Embryonic facial prominence (tissue), 1 donor: ENCODE measurements at regions not wholly inside any gene's neighbourhood (a gene's known extent, or its start where the extent isn't known, plus 50 kb on each side); places are given as distances from the start of the nearest gene placed in this dataset.

ENCODE experiments used
- DNase-seq: peaks from one replicate; pipeline ENCODE4 v3.0.0-alpha.2; 2016; ENCODE audit errors: extremely low spot score

DNA sequence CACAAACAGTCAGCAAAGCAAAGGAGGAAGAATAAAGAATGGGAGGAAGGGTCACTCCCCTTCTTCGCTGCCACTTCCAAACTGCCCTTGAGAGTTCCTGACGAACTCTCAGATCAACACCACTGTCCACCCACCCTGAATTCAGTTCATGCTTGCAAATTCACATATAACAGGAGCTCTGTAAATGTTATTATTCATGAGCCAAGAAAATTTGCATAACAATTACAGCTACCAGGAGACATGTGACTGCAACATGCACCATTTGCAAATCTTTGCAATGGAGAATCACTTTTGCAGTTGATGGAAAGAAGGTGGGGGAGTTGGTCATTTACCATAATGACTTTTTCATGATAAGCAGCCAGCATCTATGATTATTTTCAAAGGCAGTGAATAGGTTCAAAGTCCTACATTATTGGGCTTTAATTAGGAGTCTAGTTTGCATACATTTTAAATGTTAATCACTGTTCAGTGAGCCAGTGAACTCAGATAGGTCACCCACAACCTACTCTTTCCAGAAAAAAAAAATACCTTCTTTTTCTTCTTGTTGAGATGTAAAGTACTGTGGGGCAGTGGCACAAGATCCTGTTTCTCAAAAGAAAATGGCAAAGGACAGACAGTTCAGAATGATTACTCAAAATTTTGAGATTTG is 149.7 kb downstream of the CAAP1 start:
- no peak for DNase-seq

DNA sequence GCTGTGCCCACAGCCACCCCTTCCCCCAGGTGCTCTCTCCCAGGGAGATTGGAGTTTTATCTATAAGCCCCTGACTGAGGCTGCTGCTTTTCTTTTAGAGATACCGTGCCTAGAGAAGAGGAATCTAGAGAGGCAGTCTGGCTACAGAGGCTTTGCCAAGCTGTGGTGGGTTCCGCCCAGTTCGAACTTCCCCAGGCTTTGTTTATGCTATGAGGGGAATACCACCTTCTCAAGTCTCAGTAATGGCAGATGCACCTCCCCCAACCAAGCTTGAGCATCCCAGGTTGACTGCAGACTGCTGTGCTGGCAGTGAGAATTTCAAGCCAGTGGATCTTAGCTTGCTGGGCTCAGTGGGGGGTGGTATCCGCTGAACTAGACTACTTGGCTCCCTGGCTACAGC is 157.4 kb downstream of the CAAP1 start:
- no peak for DNase-seq

DNA sequence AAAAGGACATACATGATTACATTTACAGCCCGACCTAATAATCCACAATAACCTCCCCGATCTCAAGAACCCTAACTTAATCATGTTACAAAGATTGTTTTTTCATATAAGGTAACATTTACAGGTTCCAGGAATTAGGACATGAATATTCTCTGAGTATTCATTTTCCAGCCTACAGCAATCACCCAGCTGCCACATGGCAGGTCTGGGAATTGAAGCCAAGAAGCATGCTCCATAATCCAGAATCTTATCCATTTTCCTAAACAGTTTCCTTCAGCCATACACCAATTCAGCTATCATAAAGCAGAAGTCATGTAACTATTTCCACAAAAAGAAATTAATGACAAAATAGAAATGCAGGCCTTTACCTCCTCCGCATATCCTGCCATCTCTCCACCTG is 163.4 kb downstream of the CAAP1 start:
- no peak for DNase-seq

DNA sequence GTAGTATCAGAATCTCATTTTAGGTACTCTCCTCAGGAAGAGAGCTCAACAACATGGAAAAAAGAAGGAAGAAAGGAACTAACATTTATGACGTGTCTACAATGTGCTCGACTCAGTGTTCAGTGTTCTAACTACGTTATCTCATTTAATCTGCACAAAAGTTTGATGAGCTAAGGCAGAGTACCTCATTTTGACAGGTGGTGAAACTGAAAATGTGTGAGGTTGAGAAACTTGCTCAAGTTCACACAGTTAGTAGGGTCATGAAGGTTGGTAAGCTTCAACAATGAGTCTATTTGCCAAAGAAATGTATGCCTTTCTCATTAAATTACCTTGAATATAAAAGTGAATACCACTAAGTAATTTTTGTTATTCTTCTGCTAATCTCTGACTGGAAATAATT is 165.1 kb downstream of the CAAP1 start:
- no peak for DNase-seq

DNA sequence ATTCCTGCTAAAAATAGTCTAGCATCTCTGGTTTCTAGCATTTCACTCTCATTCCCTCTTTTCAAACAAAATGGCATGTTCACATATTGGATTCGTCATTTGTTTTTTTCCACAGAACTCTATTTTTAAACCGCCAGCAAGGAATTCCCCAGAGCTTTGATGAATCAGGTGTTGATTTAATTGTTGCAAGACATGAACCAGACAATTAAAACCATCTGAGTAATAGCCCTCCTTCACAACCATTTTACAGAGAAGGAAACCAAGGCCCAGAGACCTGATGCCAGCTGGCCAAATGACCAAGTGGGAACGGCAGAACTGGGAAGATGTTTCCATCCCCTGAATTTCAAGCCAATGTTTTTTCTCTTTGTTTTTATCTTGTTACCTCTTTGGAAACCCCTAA is 167.0 kb downstream of the CAAP1 start:
- no peak for DNase-seq

DNA sequence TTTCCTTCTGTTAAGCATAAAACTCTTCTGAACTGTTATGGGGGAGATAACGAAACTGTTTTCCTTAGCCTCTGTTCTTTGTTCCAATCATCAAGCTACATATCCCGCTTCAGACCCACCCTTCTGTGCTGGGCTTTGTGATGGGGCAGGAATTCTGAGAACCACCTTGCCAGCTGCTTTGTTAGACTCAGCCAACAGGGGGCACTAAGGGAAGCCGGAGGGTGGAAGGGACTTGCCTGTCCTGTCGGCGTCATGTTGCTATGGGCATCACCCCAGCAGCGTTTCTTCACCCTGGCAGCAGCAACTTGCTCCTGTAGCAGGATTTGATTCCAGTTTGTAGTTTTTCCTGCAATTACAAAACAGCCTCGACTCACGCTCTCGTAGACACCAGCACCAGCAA is 169.1 kb downstream of the CAAP1 start:
- DNase-seq, result no peak

GRCh38 chr9:26722755-26723154 is 169.8 kb downstream of the CAAP1 start:
- no peak for DNase-seq

DNA sequence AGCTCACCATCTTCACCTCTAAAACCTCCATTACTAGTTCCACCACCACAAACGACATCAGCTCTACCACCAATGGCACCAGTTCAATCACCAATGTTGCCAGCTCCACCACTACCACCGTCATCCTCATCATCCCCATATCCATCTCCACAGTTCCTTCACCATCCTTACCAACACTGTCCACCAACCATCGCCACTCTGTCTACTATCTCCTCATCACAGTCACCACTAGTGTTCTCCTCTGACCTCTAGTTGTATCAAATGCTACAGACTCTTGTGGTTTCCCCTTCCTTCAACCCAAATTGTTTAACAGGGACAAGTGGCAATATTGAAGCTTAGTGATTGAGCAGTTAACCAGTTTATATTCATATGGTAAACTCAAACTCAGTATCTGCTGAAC is 182.6 kb downstream of the CAAP1 start:
- DNase-seq, result no peak

DNA sequence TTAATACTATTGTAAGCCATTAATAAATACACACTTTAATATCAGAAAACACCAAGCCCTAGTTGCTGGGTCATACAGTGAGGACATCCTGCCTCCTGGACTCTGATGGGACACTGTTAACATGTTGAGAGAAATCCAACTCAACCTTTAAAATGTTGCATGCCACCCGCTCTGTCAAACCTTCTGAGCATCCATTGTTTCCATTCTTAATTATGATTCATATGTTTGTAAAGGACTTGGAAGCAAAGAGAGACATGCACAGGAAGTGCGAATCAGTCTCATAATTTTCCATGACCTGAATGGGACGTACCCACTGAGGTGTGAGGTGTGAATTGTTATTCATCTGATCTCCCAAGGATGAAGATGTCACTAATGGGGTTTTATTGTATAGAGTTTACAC is 186.4 kb downstream of the CAAP1 start:
- DNase-seq, result no peak

DNA sequence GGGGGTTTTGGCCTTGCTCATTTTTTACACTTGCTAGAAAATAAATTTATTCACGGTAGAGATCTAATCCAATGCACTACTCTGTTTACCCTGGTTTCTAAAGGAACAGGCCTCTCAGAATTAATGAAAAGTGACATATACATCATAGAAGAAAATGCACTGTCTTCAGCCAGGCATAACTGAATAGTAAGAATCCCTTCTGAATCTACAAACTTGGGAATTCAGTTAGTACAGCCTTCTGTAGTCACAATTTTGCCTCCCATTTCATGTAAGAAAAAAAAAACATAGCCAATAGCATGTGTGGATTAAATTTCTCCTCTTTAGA is 197.3 kb downstream of the CAAP1 start:
- no peak for DNase-seq

- no peak for DNase-seq
Measured at GRCh38 chr9:26694381-26695297, 198.0 kb downstream of the CAAP1 start.

- no peak for DNase-seq
Measured at GRCh38 chr9:26689041-26689440, 203.6 kb downstream of the CAAP1 start.

GRCh38 chr9:26687421-26687820 is 205.2 kb downstream of the CAAP1 start:
- DNase-seq, result no peak

DNA sequence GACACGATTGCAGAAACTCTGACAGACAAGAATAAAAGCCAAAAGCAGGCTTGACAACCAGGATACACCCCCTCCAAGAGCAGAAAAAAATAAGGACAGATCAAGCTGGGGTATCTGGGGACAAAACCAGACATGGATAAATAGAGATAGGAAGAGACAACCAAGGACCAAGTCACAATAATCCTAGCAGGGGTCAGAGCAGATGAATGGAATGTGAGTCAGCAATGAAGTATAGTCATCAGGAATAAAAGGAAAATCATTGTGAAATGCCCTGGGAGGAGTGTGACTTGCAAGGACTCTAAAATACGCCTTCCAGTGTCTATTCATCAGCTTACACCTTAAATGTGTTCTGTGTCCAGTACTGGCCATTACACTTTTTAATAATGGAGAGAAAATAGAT is 206.8 kb downstream of the CAAP1 start:
- DNase-seq, result no peak

DNA sequence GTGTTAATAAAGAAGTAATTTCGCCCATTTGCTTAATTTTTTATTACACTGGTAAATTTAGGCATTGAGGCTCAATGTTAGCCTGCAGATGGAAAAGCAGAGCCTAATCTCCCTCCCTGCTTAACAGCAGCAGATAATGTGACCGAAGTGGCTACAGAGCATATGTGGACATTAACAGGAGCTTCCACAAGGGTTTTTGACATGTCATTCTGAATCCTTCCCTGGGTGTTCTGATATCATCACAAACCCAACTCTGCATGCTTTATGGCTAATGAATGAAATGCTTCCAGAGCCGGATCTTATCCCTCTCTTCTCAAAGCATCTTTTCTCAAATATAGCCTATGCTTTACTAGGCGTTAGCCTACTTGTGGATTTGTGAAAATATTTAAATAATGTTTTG is 208.6 kb downstream of the CAAP1 start:
- DNase-seq, result no peak

- DNase-seq, result no peak
Measured at GRCh38 chr9:26682796-26683496, 209.7 kb downstream of the CAAP1 start.

DNA sequence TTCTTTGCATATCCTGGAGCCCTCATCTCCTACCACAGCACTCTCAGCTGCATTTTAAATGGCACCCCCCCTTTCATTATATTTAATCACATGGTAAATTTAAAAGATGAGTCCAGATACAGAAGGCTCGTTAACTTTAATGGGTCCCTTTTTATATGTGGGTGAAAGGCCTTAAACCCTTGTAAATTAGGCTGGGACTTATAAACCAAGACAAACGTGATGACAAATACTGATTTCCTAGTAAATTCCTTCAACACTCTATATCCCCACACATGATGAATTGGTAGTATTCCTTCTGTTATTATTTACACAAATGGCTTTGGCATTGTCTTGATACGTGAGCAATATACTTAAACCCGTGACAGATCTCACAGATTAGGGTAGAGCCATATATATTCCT is 210.6 kb downstream of the CAAP1 start:
- DNase-seq, result no peak

GRCh38 chr9:26677965-26678706 is 214.5 kb downstream of the CAAP1 start:
- no peak for DNase-seq

DNA sequence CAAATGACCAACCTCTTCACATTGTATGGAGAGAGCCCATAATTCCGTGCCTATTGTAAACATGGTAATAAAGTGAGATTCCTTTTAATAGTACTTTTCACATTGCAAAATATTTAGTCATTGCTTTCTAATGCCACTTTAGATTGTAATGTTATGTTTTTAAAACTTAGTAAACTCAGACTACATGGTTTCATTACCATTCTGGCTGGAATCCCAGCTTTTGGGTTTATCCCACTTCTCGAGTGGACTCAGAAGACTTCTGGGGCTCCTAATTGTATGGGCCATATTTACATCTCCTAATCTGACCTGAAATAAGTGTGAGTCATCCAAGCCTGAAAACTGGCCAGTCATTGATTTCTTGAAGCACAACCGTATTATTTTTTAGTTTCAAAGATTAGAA is 217.6 kb downstream of the CAAP1 start:
- DNase-seq, result no peak

DNA sequence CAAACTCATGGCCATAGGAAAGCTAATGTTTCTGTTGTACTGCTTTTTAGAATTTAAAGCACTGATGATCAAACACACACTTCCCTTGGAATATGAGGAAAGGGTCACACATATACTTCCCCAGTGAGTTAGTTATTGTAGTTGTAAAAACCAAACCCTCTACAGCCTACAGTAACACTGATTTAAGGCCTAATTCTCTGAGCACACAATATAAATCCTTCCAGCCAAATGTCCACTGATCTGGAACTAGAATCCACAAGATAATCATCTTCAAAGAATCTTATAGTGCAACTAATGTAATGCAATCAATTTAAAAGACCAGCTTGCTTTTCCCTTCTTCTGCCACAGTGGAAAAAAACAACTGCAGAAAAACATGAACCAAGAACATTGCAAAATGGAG is 219.3 kb downstream of the CAAP1 start:
- no peak for DNase-seq

- DNase-seq, result no peak
Measured at GRCh38 chr9:26669701-26670670, 222.6 kb downstream of the CAAP1 start.
